OCI-LY7 (cell line): ENCODE measurements at regions not wholly inside any gene's neighbourhood (a gene's known extent, or its start where the extent isn't known, plus 50 kb on each side); places are given as distances from the start of the nearest gene placed in this dataset.

Source experiments
- BruUV-seq: library from RNA; stranded (reverse); fragments of 400-500 nt; replicated peaks from 2 replicates; lab custom pipeline; 2021; lab: Mats Ljungman, UMichigan
- CTCF ChIA-PET: fragments of 300-600 bp; sonication (Branson Sonifier 250); formaldehyde crosslinking; loops from one replicate; lab custom pipeline; 2022; ENCODE audit warnings: antibody characterized with exemption; ENCODE audit not compliant: unreplicated experiment; lab: Charles Lee
- POLR2A ChIA-PET: fragments of 300-600 bp; sonication (Branson Sonifier 250); formaldehyde crosslinking; loops from one replicate; lab custom pipeline; 2022; ENCODE audit warnings: antibody characterized with exemption; lab: Charles Lee
- DNase-seq: peaks from one replicate; pipeline ENCODE4 v3.0.0-alpha.2; 2015; ENCODE audit warnings: low spot score
- H2AFZ ChIP-seq: fragments of 200-600 bp; sonication (generic), shearing (Covaris generic); 2 replicates; pipeline ENCODE4 v1.6.1; 2014; ENCODE audit warnings: mild to moderate bottlenecking, antibody characterized with exemption, low read length, moderate library complexity
- H3K27ac ChIP-seq: fragments of 200-600 bp; sonication (generic); 2 replicates; pipeline ENCODE4 v1.5.1; 2014; ENCODE audit warnings: mixed run types, low read depth, mild to moderate bottlenecking, moderate library complexity, low read length, inconsistent platforms; ENCODE audit not compliant: poor library complexity, severe bottlenecking
- H3K36me3 ChIP-seq: fragments of 200-600 bp; sonication (generic); 2 replicates; pipeline ENCODE4 v1.6.1; 2014; ENCODE audit warnings: mild to moderate bottlenecking, antibody characterized with exemption, low read length, moderate library complexity, mixed read lengths; ENCODE audit not compliant: insufficient read depth
- H3K4me1 ChIP-seq: fragments of 200-600 bp; sonication (generic); 2 replicates; pipeline ENCODE4 v1.5.1; 2014; ENCODE audit warnings: mild to moderate bottlenecking, low read length; ENCODE audit not compliant: insufficient read depth, poor library complexity, severe bottlenecking
- H3K4me2 ChIP-seq: fragments of 200-600 bp; sonication (generic); 2 replicates; pipeline ENCODE4 v1.6.1; 2014; ENCODE audit warnings: mild to moderate bottlenecking, low read length
- H3K4me3 ChIP-seq: fragments of 200-600 bp; sonication (generic); 2 replicates; pipeline ENCODE4 v1.5.1; 2014; ENCODE audit warnings: mild to moderate bottlenecking, low read depth, low read length; ENCODE audit not compliant: poor library complexity, severe bottlenecking
- H3K79me2 ChIP-seq: fragments of 200-600 bp; sonication (generic); 2 replicates; pipeline ENCODE4 v1.6.1; 2016; ENCODE audit warnings: low read depth, mild to moderate bottlenecking, low read length, moderate library complexity, mixed read lengths; ENCODE audit not compliant: insufficient read depth
- H3K9me2 ChIP-seq: fragments of 200-600 bp; sonication (generic); 2 replicates; pipeline ENCODE4 v1.6.1; 2016; ENCODE audit warnings: mild to moderate bottlenecking, low read length, mixed read lengths; ENCODE audit not compliant: insufficient read depth
- H3K9me3 ChIP-seq: fragments of 200-600 bp; sonication (generic); 2 replicates; pipeline ENCODE4 v1.6.1; 2014; ENCODE audit warnings: mild to moderate bottlenecking, mixed run types, low read length, mixed read lengths
- H4K20me1 ChIP-seq: fragments of 200-600 bp; sonication (generic); 2 replicates; pipeline ENCODE4 v1.6.1; 2014; ENCODE audit warnings: mild to moderate bottlenecking, antibody characterized with exemption, low read length, moderate library complexity, mixed read lengths; ENCODE audit not compliant: insufficient read depth
- CTCF ChIP-seq: fragments of 200-600 bp; sonication (generic); conservative IDR thresholded peaks from 2 replicates; pipeline ENCODE4 v1.5.1; 2014; ENCODE audit warnings: mild to moderate bottlenecking, antibody characterized with exemption, low read length, moderate library complexity, mixed read lengths
- EZH2phosphoT487 ChIP-seq: fragments of 200-600 bp; sonication (generic); IDR thresholded peaks from 2 replicates; pipeline ENCODE4 v1.6.1; 2018; ENCODE audit warnings: low read depth, borderline replicate concordance, mild to moderate bottlenecking, mixed run types, antibody characterized with exemption, low read length, moderate library complexity, mixed read lengths
- intact Hi-C: fragments of 100-400 bp; cut with micrococcal nuclease; formaldehyde crosslinking; loops from one replicate; pipeline ENCODE4 v1.10.0; 2022; ENCODE audit not compliant: unreplicated experiment

- Histone ChIP-seq H3K9me2 (no peaks in the 10 kb centered on the region), H3K4me1 (no peaks in the 10 kb centered on the region), H4K20me1 (no peaks in the 10 kb centered on the region), H3K4me3 (no peak overlapping the region), H2AFZ (no peak overlapping the region), H3K27ac (no peak overlapping the region), H3K79me2 (no peaks in the 10 kb centered on the region), H3K4me2 (no peak overlapping the region), H3K36me3 (no peaks in the 10 kb centered on the region), H3K9me3 (no peaks in the 10 kb centered on the region)
- intact Hi-C loops: no loop called here
- DNase-seq: no peak
- ChIA-PET POLR2A (interaction anchor here (0.7 kb wide), 1 partner anchor 357 kb away, joined by 3 read pairs; no protein-coding TSS in a partner anchor), CTCF (no interaction called here)
- TF ChIP-seq CTCF (no peak), EZH2phosphoT487 (no peak)
- BruUV-seq: no TSS peak
These were observed 136.6 kb downstream of the RNF152 start for GRCh38 chr18:61756244-61756643.

GRCh38 chr18:61755555-61755954, 137.3 kb downstream of the RNF152 start:
- TF ChIP-seq CTCF: no peak
- TF ChIP-seq EZH2phosphoT487: no peak
- Histone ChIP-seq H3K36me3 (no peaks in the 10 kb centered on the region), H4K20me1 (no peaks in the 10 kb centered on the region), H3K27ac (no peak overlapping the region), H3K9me3 (no peaks in the 10 kb centered on the region), H2AFZ (no peak overlapping the region), H3K4me2 (no peak overlapping the region), H3K79me2 (no peaks in the 10 kb centered on the region), H3K4me1 (no peaks in the 10 kb centered on the region), H3K9me2 (no peaks in the 10 kb centered on the region), H3K4me3 (no peak overlapping the region)
- intact Hi-C loops: no loop called here
- DNase-seq: no peak
- no TSS peak for BruUV-seq
- POLR2A ChIA-PET: no interaction called here
- CTCF ChIA-PET: no interaction called here

DNA sequence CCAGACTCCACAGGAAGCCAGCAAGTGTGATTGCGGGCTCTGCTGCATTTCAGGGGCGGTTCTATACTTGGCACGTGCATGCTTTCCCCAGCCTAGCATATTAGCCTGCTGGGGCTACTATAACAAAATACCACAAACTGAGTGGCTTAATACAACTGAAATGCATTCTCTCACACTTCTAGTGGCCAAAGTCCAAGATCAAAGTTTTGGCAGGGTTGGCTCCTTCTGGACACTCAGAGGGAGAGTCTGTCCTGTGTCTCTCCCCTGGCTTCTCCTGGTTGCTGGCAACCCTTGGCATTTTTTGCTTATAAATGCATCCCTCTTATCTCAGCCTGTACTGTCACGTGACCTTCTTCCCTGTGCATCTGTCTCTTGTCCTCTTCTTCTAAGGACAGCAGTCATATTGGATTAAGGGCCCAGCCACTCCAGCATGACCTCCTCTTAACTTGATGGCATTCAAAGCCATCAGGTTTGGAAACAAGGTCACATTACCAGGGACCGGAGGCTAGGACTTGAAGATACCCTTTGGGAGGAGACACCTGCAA, 138.7 kb downstream of the RNF152 start:
- Histone ChIP-seq H3K4me3 (no peak overlapping the region), H3K27ac (no peak overlapping the region), H3K4me1 (no peaks in the 10 kb centered on the region), H3K4me2 (no peak overlapping the region), H2AFZ (no peak overlapping the region), H3K36me3 (no peaks in the 10 kb centered on the region), H3K9me3 (no peaks in the 10 kb centered on the region), H4K20me1 (no peaks in the 10 kb centered on the region), H3K9me2 (no peaks in the 10 kb centered on the region), H3K79me2 (no peaks in the 10 kb centered on the region)
- CTCF ChIA-PET: no interaction called here
- DNase-seq: no peak
- BruUV-seq: no TSS peak
- POLR2A ChIA-PET: no interaction called here
- TF ChIP-seq CTCF (no peak), EZH2phosphoT487 (no peak)
- intact Hi-C loops: no loop called here
